Endodermal cell (in vitro differentiated cells): ENCODE measurements at regions not wholly inside any gene's neighbourhood (a gene's known extent, or its start where the extent isn't known, plus 50 kb on each side); places are given as distances from the start of the nearest gene placed in this dataset.
"Not testable (repeated sequence)": the region's sequence is repeated elsewhere in the genome, so short reads cannot be mapped to it uniquely, and the experiment has no call there.

Experiments used
- DNase-seq: peaks from one replicate; pipeline ENCODE4 v3.0.0-alpha.2; 2017
- H3K27ac ChIP-seq: 2 replicates; pipeline ENCODE4 v1.5.1; 2013; ENCODE audit warnings: mild to moderate bottlenecking, low read depth, low read length, moderate library complexity
- H3K27me3 ChIP-seq: 2 replicates; pipeline ENCODE4 v1.6.1; 2013; ENCODE audit warnings: mild to moderate bottlenecking, low read length, moderate library complexity; ENCODE audit not compliant: insufficient read depth, control insufficient read depth, poor library complexity, severe bottlenecking
- H3K36me3 ChIP-seq: 2 replicates; pipeline ENCODE4 v1.7.0; 2013; ENCODE audit warnings: mild to moderate bottlenecking, low read length, moderate library complexity; ENCODE audit not compliant: control insufficient read depth, insufficient read depth
- H3K4me1 ChIP-seq: one replicate; pipeline ENCODE4 v1.7.0; 2013; ENCODE audit warnings: low read length; ENCODE audit not compliant: control insufficient read depth, insufficient read depth
- H3K4me3 ChIP-seq: 2 replicates; pipeline ENCODE4 v1.5.1; 2013; ENCODE audit warnings: mild to moderate bottlenecking, low read length, moderate library complexity
- H3K9ac ChIP-seq: 2 replicates; pipeline ENCODE4 v1.6.1; 2013; ENCODE audit warnings: mild to moderate bottlenecking, low read length, moderate library complexity; ENCODE audit not compliant: poor library complexity, severe bottlenecking; ENCODE audit errors: extremely low read depth
- H3K9me3 ChIP-seq: 2 replicates; pipeline ENCODE4 v1.6.1; 2013; ENCODE audit warnings: mild to moderate bottlenecking, low read length, moderate library complexity; ENCODE audit not compliant: control insufficient read depth
- H3K27ac Mint-ChIP-seq: 2 replicates; pipeline ENCODE4 v1.8.0; 2020; ENCODE audit warnings: mixed read lengths
- H3K27me3 Mint-ChIP-seq: 2 replicates; pipeline ENCODE4 v1.8.0; 2021; ENCODE audit warnings: mild to moderate bottlenecking, mixed read lengths; ENCODE audit not compliant: insufficient read depth
- H3K36me3 Mint-ChIP-seq: 2 replicates; pipeline ENCODE4 v1.8.0; 2020; ENCODE audit warnings: low read depth, mixed read lengths
- H3K4me1 Mint-ChIP-seq: 2 replicates; pipeline ENCODE4 v1.8.0; 2020; ENCODE audit warnings: mixed read lengths
- H3K4me3 Mint-ChIP-seq: 2 replicates; pipeline ENCODE4 v1.8.0; 2020; ENCODE audit warnings: mild to moderate bottlenecking, moderate library complexity, mixed read lengths
- H3K9me3 Mint-ChIP-seq: 2 replicates; pipeline ENCODE4 v1.8.0; 2020; ENCODE audit warnings: mild to moderate bottlenecking, mixed read lengths
- WGBS, 2 experiments: methylation state at CpG; one replicate each; pipeline versions ENCODE4 v1.1.5 to v1.1.7; 2013; ENCODE audit warnings: missing lambda C conversion rate in 2 of 2, mixed read lengths in 1 of 2; ENCODE audit not compliant: insufficient coverage in 1 of 2, insufficient read length in 1 of 2; 5-methylcytosine and 5-hydroxymethylcytosine counted together
- TF ChIP-seq, protein P1 (sequence below): fragments of 200-600 bp; sonication (generic); conservative IDR thresholded peaks from 2 replicates; pipeline ENCODE4 v1.5.0; 2021; ENCODE audit warnings: antibody characterized with exemption, mild to moderate bottlenecking

DNA sequence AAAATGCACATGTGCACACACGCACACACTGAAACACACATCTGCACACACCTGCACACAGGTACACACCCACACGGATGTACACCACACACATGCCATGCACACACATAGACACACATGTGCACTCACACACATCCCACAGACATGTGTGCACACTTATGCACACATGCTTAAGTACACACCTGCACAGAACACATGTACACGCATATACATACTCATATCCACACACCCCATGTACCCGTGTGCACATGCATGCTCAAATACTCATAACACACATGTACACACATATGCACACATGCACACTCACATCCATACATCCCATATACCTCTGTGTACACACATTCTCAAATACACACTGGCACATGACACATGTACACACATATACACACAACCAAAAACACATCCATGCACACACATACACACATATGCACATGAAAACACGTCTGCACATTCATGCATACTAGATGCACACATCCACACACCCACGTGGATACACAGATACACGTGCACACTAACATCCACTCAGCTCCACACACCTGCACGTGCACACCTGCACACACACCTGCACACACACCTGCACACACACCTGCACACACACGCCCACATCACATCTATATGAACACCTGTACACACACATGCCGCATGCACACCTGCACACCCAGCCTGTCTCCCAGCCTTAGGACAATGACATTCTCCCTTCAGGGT is 336.7 kb downstream of the ADGRD1 start:
- no peak overlapping the region for H3K27ac ChIP-seq

DNA sequence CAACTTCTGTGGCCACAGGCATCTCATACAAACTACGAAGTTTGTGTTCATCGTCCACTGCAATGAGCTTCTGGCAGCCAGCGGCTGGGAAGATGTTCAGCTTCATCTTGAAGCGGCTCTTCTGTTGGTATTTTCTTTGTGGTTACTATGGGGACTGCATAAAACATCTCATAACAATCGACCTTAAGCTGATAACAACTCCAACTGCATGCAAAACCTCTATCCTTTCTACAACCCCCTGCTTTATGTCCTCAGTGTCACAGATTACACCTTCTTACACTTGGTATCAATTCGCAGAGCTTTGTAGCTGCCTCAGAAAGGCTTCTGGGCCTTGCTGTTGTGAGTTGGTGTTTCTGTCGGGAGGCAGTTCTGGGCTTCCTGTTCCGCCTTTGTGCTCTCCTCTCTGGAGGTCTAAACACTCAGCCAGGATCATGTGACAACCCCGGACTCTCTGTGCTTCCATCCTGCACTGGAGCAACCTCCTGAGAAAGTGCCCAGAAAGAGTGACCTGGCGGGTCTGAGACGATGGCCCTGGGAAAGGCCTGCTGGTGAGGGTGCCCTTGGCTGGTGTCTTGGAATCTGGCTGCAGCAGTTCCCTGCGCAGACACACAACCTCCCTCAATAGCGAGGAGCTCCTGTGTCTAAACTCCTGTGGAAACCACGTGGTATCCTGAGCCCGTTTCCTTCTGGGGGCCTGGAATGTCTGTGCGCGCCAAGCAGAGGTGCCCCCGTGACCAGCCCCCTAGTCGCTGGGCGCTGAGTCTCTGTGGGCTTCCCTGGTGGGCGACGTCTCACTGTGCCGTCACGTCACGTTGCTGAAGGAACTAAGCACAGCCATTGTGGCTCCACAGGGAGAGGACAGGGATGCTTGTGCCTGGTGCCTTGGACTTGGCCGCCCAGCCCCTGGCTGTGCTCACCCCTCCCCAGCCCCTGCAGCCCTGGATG is 339.6 kb downstream of the ADGRD1 start:
- not testable (repeated sequence) for H3K36me3 ChIP-seq, H3K4me1 ChIP-seq, H3K4me3 ChIP-seq, H3K27me3 ChIP-seq, H3K9me3 ChIP-seq, H3K4me1 Mint-ChIP-seq, H3K36me3 Mint-ChIP-seq, H3K27ac Mint-ChIP-seq, H3K4me3 Mint-ChIP-seq, H3K27me3 Mint-ChIP-seq, H3K27ac ChIP-seq, H3K9me3 Mint-ChIP-seq, H3K9ac ChIP-seq
- WGBS, 2 experiments = 90% methylated on average over 11 to 25 of the region's 26 CpGs
- DNase-seq = peak; percentile 45

More for the DNA sequence above, 336.7 kb downstream of the ADGRD1 start:
- DNase-seq = peak; percentile 17
- Mint-ChIP-seq H3K4me3 (no peak overlapping the region), H3K4me1 (no peaks in the 10 kb centered on the region), H3K27ac (no peak overlapping the region), H3K27me3 (no peaks in the 10 kb centered on the region), H3K9me3 (no peaks in the 10 kb centered on the region), H3K36me3 (no peaks in the 10 kb centered on the region)
- no peaks in the 10 kb centered on the region for H3K27me3 ChIP-seq
- no peak overlapping the region for H3K9ac ChIP-seq
- 73 to 76% methylated on average over 5 to 9 of the region's 10 CpGs for WGBS, 2 experiments
- no peaks in the 10 kb centered on the region for H3K36me3 ChIP-seq
- no peak overlapping the region for H3K4me3 ChIP-seq
- H3K4me1 ChIP-seq = no peaks in the 10 kb centered on the region
- H3K9me3 ChIP-seq = no peaks in the 10 kb centered on the region
- TF ChIP-seq, protein P1, sequence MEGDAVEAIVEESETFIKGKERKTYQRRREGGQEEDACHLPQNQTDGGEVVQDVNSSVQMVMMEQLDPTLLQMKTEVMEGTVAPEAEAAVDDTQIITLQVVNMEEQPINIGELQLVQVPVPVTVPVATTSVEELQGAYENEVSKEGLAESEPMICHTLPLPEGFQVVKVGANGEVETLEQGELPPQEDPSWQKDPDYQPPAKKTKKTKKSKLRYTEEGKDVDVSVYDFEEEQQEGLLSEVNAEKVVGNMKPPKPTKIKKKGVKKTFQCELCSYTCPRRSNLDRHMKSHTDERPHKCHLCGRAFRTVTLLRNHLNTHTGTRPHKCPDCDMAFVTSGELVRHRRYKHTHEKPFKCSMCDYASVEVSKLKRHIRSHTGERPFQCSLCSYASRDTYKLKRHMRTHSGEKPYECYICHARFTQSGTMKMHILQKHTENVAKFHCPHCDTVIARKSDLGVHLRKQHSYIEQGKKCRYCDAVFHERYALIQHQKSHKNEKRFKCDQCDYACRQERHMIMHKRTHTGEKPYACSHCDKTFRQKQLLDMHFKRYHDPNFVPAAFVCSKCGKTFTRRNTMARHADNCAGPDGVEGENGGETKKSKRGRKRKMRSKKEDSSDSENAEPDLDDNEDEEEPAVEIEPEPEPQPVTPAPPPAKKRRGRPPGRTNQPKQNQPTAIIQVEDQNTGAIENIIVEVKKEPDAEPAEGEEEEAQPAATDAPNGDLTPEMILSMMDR = no peak

DNA sequence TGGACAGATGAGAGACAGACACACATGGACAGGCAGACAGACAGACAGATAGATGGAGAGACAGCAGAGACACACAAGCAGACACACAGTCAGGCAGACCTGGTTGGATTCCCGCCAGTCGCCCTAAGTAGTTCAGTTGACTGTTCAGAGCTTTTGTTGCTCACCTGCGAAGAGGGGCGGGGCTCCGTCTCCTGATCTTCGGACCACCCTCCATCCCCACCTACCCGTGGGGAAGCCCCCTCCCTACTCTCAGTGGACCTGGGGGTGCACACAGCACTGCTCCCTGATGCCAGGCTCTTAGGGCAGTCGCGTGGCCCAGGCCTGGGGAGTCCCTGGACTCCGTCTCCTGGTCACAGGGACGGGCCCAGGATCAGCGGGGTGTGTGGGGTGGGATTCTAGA is 341.0 kb downstream of the ADGRD1 start:
- not testable (repeated sequence) for H3K4me3 ChIP-seq, H3K9me3 Mint-ChIP-seq, H3K27me3 Mint-ChIP-seq, H3K9ac ChIP-seq, H3K4me1 ChIP-seq, H3K4me3 Mint-ChIP-seq, H3K36me3 ChIP-seq, H3K4me1 Mint-ChIP-seq, H3K9me3 ChIP-seq, H3K36me3 Mint-ChIP-seq, H3K27ac ChIP-seq, H3K27ac Mint-ChIP-seq, H3K27me3 ChIP-seq
- 90 to 96% methylated on average over 7 to 12 of the region's 12 CpGs for WGBS, 2 experiments
- DNase-seq = peak; percentile 28

DNA sequence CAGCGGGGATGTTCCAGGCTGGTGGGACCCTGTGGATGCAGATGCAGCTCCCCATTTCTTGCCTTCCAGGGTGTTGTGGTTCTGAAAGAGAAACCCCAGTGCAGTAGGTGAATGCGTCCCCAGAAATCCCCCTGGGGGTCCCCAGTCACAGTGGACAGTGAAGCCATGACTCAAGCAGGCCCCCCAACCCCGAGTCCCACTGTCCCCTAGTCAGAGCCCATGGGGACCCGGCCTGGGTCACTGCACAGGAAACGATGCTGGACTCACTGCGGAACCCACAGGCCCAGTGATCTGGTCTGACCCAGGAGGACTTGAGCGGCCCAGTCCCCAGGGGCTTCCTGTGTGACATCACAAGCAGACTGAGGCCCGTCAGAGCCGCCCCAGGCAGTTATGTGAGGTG is 341.4 kb downstream of the ADGRD1 start:
- not testable (repeated sequence) for DNase-seq, H3K9me3 Mint-ChIP-seq, H3K27me3 ChIP-seq, H3K4me3 Mint-ChIP-seq, H3K27me3 Mint-ChIP-seq, H3K4me1 ChIP-seq, H3K27ac ChIP-seq, H3K9me3 ChIP-seq, H3K36me3 ChIP-seq, H3K4me1 Mint-ChIP-seq, H3K4me3 ChIP-seq, H3K36me3 Mint-ChIP-seq, H3K27ac Mint-ChIP-seq, H3K9ac ChIP-seq
- WGBS, 2 experiments = 90% methylated on average over 2 of the region's 9 CpGs; no CpG with 5 or more reads in 1 of the 2 experiments

DNA sequence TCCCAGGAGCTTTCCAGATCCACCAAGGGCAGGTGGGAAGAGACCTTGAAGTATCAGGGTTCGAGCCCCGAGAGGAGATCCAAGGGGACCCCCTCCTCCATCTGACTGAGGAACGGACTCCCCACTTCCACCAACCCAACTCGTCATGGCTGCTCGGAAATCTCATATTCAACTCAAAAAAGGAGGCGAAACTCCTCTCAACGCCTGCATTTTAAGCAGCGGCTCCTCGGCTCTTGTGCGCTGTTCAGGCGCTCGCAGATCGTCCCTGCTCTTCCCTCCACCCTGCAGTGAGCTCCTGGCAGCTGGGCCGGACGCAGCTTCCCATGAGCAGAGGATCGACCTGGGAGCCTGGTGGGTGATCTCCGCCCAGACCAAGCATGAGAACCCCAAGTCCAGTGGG is 341.9 kb downstream of the ADGRD1 start:
- H3K9me3 Mint-ChIP-seq, H3K9me3 ChIP-seq, H3K4me3 Mint-ChIP-seq, H3K27me3 Mint-ChIP-seq, H3K4me1 ChIP-seq, H3K36me3 Mint-ChIP-seq, H3K27ac ChIP-seq, H3K27ac Mint-ChIP-seq, H3K36me3 ChIP-seq, H3K9ac ChIP-seq, H3K4me3 ChIP-seq, H3K4me1 Mint-ChIP-seq, H3K27me3 ChIP-seq: not testable (repeated sequence)
- WGBS, 2 experiments = 88 to 100% methylated on average over 2 to 13 of the region's 17 CpGs
- peak; percentile 30 for DNase-seq

DNA sequence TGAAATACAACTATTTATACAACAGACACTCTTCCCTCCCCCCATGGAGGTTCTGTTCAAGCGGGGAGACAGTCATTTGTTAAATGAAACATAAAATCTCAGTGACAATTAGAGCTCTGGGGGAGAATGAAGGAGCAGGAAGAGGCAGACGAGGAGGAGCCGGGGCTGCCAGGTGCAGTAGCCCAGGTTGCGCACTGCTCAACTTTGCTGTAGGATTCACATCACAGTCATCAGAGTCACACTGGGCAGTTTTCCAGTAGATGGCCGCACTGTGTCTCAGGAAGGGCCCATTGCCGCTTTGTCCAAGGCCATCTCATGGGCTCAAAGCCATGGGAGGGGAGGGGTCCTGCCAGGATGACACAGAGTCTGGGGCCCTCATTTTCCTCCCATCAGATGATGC is 342.4 kb downstream of the ADGRD1 start:
- H3K4me1 ChIP-seq, H3K9me3 ChIP-seq, H3K27ac ChIP-seq, H3K27me3 ChIP-seq, H3K27me3 Mint-ChIP-seq, H3K9me3 Mint-ChIP-seq, H3K9ac ChIP-seq, H3K36me3 Mint-ChIP-seq, H3K4me3 Mint-ChIP-seq, H3K36me3 ChIP-seq, H3K4me3 ChIP-seq, H3K27ac Mint-ChIP-seq, H3K4me1 Mint-ChIP-seq: not testable (repeated sequence)
- DNase-seq = peak; percentile 47
- 90 to 100% methylated on average over 1 to 5 of the region's 6 CpGs for WGBS, 2 experiments
